Myocyte (in vitro differentiated cells): ENCODE measurements at regions not wholly inside any gene's neighbourhood (a gene's known extent, or its start where the extent isn't known, plus 50 kb on each side); places are given as distances from the start of the nearest gene placed in this dataset.

Source experiments
- DNase-seq: peaks from one replicate; pipeline ENCODE4 v3.0.0-alpha.2; 2012; ENCODE audit warnings: low read depth

GRCh38 chr4:126559961-126560360 lies 1072.8 kb upstream of the INTU start:
- no peak for DNase-seq

GRCh38 chr4:126560794-126561193 lies 1072.0 kb upstream of the INTU start:
- no peak for DNase-seq

DNA sequence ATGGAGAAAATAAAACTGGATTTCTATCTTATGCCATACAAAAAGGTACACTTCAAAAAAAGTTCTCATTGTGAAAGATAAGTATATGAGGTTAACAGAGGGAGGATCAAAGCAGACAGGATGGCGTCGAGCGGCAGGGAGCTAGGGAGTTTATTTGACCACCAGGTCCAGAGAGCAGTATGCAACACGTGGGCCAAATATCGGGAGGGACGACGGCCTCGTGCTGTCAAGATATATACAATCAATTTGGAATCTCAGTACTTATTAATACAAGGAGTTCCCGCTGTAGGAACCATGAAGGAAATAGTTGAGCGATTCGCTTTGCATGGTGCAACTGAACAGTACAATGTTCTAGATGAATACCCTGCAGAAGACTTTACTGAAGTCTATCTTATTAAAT lies 1069.4 kb upstream of the INTU start:
- no peak for DNase-seq

DNA sequence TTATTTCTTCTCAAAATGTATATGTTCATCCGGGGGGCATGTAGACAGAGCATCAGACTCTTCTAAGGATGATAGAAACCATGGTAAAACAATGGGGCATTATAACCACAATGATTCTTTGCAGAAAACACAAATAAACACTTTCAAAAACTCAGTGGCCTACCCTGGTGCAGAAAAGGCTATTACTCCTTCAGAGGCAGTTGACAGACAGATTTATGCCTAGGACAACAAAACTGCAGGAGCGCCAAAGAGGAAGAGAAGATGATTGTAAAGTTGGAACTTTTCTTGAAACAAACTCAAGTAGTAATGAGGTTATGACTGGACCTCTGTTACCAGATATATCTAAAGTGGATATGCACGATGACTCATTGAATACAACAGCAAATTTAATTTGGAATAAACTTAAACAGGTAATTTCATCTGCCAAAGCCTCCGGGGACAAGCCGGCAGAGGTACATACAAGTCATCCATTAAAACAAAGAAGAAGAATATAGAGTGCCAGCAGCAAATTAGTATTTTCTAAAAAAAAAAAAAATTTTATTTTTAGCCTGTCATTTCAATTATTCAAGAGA lies 1068.4 kb upstream of the INTU start:
- no peak for DNase-seq

DNA sequence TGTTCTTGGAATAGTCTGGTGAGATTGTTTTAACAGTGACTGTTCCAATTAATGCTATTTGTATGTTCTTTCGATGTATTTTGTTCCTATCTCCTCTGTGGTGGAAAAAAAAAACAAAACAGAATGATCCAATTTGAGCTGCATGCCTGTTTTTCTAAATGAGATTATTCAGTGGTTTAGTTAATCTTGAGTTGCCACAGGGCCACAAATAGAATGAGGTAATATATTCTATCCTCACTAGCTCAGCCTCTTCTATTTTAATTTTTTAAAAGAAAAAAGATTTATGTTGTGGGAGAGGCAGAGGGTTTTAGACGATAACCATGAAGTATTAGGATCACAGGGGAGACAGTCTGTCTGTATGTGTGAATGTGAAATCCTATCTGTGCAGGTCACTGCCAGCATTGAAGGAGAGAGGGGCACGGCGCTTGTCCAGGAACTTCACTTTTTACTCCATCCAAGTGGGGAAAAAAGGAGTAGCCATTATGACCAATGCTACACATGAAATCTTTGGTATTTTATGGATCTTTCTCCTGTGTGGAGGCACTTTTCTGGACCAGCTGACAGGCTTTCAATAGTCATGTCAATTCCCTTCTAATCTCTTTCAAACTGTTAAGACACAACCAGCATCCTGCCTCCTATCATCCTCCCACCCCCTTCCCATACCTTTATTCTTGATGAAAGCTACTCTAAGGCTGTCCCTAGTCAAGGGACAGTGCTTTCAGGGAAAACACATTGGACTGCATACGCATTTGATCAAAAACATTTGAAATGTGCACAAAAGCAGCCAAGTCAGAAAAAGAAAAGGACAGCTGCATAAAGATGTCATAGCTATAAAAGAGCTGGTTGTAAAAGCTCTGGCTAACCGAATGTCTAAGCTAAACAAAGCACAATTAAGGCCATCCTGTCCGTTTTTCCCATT lies 1063.8 kb upstream of the INTU start:
- DNase-seq: peak; percentile 36

GRCh38 chr4:126572264-126572663 lies 1060.5 kb upstream of the INTU start:
- DNase-seq: peak; percentile 47

GRCh38 chr4:126582737-126583136 lies 1050.0 kb upstream of the INTU start:
- DNase-seq: no peak

GRCh38 chr4:126583509-126583908 lies 1049.2 kb upstream of the INTU start:
- DNase-seq: no peak

GRCh38 chr4:126591583-126591982 lies 1041.2 kb upstream of the INTU start:
- peak; percentile 14 for DNase-seq

- DNase-seq: no peak
These were observed 1040.7 kb upstream of the INTU start for GRCh38 chr4:126592088-126592487.

DNA sequence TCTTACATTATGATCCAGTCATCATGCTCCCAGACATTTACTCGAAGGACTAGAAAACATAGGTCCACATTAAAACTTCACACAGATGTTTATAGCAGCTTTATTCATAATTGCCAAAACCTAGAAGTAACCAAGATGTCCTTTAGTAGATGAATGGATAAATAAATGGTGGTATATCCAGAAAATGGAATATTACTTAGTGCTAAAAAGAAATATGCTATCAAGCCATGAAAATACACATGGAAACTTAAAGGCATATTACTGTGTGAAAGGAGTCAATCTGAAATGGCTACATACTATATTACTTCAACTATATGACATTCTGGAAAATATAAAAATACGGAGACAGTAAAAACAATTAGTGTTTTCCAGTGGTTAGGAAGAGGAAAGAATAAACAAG lies 1039.1 kb upstream of the INTU start:
- DNase-seq: no peak

DNA sequence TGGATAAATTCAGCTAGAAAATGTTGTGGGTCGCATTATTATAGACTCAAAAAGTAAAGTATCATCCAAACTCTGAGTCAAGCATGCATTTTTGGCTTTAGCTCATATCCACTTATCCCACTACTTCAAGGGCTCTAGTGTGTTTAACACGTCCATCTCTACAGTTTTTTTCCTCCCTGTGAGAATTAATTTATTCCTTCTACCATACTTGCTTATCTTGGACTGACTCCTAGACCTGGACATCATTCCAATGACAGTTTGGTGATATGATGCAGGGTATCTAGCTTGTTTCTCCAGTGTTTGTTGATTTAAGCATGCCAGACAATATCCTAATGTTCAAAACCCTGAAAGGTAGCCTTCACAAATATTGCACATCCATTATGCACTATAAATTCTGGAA lies 1037.1 kb upstream of the INTU start:
- no peak for DNase-seq

DNA sequence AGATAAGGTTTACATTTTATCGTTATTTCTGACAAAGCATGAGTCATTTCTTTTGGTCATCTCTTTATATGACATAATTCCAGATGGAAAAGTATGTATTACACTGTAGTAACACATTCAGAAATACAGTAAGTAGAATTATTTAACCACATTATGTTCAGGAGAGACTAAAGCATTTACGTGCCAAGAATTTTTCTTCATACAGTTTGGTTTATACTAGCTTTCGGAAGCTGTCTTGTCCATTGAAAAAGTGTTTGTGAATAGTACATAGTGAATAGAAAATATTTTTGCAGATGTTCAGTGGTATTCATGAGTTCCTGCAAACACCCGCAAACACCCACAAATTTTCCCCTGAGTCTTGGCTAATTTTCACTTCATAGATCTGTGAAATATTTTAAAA lies 1033.0 kb upstream of the INTU start:
- DNase-seq: no peak

- no peak for DNase-seq
These were observed 1029.5 kb upstream of the INTU start for GRCh38 chr4:126603210-126603609.

- DNase-seq: no peak
These were observed 1028.9 kb upstream of the INTU start for GRCh38 chr4:126603825-126604224.

DNA sequence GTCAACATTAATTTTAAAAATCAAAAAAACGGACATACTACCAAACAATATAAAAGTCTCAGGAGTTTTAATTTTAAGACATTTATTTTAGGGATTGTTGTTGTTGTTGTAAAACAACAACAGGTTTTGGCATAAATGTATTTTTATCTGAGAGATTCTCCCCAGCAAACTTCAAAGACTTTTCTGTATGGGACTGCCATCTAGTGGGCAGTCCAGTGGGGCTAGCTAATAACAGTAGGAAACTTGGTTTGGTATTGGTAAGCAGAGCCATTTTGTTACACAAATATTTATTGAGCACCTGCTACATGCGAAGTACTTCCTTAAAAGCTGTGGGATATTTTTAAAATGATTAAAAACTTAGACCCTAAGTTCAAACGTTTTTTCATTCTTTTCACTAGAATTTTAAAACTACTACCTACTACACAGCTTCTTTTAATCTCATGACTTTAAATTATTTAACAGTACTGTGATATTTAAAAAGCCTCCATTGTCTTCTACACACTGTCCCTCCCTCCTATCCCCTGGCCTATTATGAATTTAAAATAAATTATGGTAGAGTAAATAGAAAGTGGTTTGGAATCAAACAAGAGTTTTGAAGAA lies 1028.4 kb upstream of the INTU start:
- peak; percentile 75 for DNase-seq

DNA sequence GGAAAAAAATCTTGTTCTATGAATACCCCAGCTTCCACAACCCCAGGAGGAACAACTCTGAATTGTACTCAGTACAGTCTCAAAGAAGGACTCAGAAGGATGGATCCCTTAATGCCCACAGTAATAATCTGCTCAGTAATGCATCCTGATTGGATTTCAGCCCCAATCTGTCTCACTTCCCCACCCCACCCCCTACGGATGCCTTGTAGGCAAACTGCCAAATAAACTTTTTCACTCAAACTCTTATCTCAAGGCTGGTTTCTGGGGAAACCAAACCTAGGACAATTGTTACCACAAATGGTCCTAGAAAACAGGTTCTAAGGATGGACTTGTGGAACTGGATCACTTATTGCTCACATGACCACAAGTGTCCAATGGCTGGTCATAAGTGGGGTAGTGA lies 1021.8 kb upstream of the INTU start:
- no peak for DNase-seq

GRCh38 chr4:126611900-126612299 lies 1020.9 kb upstream of the INTU start:
- DNase-seq: no peak

DNA sequence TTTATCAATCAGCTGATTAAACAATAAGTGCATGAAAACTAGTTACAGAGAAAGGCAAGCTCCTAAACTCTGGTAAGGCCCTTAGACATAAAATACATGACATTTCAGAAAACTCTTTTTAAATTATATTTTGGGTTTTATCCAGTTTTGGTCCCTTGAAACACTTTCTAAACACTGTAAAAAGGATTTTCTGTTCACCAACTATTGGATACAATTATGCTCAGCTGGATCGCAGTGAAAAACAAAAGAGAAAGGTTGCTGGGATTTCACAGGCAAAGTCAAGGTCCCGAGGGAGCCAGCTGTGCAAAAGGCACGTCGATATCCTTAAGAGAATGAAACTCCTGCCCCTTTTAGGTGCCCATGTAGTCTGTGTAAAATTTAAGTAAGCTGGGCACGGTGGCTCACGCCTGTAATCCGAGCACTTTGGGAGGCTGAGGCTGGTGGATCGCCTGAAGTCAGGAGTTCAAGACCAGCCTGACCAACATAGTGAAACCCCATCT lies 1018.4 kb upstream of the INTU start:
- DNase-seq: peak; percentile 14

DNA sequence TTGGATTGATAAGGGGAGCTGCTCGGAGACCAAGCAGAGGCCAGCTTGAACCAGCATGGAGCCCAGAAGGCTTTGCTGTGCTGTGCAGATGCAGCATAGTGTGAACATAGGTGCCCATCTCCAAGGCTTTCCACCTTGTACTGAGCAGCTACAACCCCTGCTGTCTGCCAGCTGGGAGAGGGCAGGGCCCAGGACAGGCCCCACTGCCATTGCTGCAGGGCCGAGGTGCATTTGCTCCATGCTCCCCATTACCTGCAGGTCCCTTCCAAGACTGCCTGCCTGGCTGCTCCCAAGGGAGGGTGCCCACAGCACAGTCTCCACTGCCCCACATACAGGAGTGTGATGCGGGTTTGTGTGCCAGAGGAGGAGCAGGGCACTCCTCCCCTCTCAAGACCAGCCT lies 1016.0 kb upstream of the INTU start:
- no peak for DNase-seq

DNA sequence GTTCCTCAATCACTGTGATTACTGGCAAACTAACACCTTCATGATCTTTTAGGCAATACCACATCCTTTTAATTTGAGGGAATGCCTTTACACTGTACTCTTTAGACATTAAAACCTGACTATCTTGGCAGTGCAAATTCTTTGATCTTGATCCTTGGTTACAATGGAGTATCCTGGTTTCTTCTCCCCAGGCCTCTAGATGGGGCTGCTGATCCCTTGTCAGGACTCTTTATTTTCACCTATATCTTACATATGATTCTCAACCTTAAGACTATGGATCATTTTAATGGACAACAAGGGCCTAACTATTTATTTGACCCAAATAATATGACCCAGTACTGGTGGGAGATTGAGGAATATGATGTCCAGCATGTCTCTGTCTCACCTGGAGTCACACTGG lies 1005.5 kb upstream of the INTU start:
- no peak for DNase-seq

- DNase-seq: no peak
These were observed 1003.8 kb upstream of the INTU start for GRCh38 chr4:126628933-126629332.
